ENCODE measurements at regions not wholly inside any gene's neighbourhood (a gene's known extent, or its start where the extent isn't known, plus 50 kb on each side); places are given as distances from the start of the nearest gene placed in this dataset.
A peak's percentile ranks its signal among the peaks of the same experiment; 100 is the strongest.

DNA sequence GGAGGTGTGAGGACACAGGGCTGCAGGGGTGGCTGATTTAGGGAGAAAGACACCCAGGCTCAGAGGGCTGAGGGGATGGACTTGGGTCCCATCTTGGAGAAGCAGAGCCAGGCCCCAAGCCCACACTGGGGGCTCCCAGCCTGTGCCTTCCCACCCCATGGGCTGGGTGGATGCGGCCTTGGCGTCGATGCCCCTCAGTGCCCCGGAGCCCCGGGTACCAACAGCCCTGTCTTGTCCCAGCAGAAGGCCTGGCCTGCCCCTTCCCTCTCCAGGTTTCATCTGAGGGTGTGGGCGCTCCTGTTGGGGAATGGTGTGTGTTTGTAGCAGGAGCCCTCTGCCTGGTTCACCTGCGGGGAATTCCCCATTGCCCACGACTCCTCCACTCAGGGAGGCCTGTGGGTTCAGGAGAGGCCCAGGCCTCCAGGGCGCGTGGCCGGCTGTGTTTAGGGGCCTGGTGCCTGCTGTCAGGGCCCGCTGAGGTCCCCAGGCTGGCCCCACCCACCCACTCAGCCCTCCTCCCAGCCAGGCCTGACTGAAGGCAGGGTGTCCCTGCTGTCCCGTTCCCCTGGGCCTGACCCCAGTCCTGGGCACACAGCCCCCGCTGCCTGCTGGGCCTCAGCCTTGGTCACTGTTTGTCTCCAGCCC lies 51.1 kb upstream of the BEGAIN start:
- no peak for DNase-seq

DNA sequence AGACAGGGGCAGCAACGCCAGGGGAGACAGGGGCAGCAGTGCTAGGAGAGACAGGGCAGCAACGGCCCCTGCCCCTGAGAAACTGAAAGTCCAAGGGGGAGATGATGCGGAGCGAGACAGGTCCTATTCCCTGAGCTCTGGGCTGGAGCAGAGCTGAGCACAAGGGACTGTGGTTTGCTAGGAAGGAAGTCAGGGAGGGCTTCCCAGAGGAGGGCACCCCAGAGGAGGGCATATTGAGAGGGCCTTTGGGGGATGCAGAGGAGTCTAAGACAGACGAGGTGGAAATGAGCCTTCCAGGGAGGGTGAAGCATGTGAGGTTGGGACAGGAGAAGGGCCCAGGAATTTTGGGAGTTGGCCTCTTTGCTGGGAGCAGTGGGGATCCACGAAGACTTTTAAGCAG lies 52.1 kb upstream of the BEGAIN start:
- DNase-seq, result no peak

DNA sequence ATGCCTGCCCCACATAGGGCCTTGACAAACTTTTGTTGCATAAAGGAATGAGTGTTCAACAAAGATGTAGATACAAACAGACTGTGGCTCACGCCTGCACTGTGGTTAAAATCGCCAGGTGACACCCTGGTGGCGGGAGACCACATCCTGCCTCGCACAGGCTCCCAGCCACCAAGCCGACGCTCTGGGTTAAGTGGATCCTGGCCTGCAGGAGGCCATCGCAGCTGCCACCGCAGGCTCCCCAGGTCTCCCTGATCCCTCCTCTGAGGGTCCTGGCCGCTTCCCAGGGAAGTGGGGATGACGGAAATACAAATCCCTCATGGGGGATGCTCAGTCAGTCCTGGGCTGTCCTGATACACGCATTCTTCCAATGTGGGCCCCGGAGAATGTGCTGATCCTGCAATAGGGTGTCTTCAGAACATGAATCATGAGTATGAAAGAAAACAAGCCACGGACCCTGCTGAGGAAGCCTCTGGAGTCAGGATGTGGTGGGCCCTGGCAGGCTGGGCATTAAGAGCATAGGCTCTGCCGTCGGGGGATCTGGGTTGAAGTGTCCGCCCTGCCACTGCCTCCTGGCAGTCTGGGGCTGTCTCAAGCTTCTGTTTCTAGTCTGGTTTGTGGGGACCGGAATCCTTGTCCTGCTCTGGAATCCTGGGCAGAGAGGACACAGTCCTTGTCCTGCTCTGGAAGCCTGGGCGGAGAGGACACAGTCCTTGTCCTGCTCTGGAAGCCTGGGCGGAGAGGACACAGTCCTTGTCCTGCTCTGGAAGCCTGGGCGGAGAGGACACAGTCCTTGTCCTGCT lies 53.5 kb upstream of the BEGAIN start:
- DNase-seq, result no peak

DNA sequence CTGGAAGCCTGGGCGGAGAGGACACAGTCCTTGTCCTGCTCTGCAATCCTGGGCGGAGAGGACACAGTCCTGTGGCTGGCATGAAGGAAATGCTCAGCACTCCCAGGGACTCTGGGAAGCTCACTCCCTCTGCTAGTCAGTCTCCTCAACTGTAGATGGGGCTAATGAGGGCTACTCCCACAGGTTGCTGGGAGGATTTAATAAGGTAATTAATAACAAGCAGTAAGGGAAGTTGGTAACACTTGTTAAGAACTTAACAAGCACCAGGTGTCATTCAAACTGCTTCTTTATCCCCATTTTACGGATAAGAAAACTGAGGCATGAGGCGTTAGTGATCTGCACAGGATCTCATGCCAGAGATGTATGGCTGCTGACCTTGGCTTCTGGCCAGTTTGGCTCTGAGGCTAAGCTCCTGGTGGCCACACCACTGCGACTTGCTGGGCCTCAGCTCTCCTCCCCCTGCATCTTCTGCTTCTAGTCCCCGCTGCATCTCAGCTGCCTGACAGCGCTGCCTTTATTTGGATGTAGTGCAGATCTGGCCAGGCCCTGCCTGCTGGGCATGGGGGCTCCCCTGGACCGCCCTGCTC lies 54.1 kb upstream of the BEGAIN start:
- no peak for DNase-seq

DNA sequence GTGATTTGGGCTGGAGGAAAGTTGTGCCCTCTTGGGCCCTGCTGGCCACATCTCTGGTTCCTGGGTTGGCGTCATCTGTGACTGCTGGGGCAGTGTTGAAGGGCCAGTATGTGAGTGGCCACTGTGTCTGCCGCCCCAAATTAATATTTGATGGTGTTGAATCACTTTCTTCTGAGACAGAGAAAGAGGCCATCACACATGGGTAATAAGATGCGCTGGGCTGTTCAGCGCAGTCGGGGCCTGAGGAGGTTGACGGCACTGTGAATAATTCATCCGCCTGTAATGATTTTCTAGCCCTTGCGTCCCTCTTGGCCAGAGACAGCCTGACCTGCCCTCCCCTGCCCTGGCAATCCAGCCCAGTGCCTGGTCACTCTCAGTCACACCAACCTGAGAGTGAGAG lies 56.2 kb upstream of the BEGAIN start:
- DNase-seq, result no peak

DNA sequence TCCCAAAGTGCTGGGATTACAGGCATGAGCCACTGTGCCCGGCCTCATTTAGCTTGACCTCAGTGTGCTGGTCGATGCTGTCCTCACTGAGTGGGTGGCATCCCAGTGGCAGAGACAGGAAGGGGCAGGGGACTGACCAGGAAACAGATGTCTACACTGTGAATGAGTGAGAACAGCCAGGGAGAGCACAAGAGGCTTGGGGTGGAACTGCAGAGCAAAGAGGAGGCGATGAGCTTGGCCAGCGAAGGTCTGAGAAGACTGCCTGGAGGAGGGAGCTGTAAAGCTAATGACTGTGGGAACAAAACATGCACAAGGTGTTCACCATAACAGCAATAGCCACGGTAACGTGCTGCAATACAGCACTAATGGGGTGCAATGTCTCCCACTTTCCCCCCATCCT lies 57.2 kb upstream of the BEGAIN start:
- no peak for DNase-seq

DNA sequence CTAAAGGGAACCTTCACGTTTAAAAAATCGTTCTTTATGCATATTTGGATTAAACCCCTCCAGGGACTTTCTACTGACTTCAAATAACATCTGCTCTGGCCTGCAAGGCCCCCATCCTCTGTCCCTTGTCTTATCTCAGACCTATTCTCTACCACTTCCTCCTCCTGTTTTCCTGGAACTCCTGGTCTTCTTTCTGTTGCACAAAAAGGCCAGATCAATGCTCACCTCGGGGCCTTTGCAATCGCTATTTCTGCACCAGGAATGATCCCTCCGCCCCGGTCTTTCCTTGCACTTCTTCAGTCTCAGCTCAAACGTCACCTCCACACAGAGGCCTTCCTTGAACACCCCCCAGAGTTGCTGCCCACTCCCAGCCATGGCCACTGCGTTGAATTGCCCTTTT lies 57.6 kb upstream of the BEGAIN start:
- no peak for DNase-seq

DNA sequence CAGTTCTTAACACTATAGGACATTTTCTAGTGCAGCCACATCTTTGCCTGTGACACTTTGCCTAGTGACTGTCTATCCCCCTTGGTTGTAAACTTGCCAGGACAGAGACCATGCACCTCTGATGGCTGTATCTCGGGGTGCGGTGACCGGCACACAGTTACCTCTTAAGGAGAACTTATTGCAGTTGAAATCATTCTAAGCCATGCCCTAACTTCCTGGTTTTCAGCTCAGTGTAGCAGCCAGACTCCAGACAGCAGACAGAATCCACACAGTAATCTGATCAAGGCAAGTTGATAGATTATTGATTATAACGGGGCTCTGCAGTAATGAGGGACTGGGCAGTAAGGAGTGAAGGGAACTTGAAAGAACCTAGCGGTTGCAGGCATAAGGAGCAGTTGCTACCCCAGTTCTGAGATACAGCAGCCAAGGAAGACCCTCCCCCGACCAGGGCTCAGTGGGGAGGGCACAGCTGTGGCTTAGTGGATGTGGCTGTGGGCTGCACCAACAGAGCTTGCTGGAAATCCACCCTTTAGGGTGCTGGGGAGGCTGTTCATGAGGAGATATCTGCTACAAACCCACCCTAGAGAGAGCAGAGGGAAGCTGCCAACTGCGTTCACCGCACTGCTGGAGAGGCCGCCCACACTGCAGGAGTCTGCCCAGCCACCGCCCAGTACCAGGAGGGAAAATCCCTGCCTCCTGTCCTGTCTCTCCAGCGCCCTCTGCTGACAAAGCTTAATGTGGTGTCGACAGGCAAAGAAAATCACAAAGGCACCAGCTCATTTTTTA lies 58.2 kb upstream of the BEGAIN start:
- DNase-seq, result peak in 1 of 2 experiments; percentile 66

DNA sequence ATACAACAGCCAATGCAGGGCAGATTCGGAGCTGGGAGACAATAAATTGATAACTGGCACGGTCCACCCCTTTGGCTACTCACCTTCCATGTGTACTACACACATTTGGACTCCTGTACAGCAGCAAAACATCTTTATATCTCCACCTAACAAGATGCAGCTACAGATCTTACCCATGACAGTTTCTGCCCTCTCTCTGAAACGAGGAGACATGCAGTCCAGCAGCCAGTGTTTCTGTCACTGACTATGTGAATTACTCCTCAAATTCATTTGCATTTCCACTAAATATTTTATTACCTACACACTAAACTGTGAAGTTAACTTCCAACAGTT lies 58.7 kb upstream of the BEGAIN start:
- no peak for DNase-seq

DNA sequence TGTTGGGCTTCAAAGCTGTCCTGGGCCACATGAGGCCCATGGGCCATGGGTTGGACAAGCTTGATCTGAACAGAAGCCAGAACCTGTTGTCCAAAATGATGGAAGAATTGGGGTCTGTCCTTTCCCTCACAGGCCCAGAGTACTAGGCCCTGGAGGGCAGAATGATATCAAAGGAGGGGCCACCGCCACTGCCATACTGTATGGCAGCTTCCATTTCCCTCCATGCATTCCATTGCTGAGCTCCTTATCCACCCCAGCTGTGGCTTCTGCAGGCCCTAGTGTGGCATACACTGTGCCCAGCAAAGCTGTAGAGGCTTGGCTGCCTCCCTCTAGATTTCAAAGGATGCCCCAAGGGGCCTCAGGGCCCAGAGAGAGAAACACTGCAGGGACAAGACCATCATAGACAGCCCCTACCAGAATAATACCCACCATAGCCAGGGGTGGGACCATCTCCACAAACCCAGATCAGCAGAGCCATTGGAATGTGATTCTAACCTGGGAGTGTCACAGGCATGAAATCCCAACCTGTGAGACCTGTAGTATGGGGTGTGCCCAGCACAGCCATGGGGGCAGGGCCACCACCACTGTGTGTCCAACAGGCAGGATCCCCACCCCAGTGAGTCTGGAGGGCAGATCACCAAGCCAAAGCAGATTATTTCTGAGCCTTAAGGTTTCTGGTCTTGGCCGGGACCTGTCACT lies 61.4 kb upstream of the BEGAIN start:
- no peak for DNase-seq

DNA sequence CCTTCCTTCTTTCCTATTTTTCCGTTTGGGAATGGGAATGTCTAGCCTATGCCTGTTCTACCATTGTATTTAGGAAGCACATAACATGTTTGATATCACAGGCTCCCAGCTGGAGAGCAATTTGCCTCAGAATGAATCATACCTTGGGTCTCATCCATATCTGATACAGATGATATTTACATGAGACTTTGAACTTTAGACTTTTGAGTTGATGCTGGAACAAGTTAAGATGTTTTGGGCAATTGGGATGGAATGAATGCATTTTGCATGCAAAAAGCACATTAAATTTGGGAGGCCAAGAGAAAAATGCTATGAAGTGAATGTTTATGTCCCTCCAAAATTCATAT lies 61.9 kb upstream of the BEGAIN start:
- DNase-seq, result no peak

DNA sequence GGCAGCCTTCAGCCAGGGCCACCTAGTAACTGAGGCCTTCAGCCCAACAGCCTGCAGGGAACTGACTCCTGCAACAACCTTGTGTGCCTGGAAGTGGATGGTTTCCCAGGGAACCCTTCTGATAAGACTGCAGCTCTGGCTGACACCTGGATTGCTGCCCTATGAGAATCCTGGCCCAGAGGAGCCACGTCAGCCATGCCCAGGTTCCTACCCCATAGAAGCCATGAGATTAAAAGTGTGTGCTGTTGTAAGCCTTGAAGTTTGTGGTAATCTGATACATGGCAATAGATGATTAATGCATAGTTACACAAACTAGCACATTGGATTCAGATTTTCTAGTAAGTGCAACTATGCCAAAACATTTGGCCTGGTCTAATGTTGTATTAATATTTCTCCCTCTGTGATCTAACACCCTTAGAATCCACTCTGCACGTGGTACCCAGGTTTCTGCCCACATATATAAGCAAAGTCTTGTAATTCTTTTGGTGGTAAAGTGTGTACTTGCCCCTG lies 64.8 kb upstream of the BEGAIN start:
- no peak for DNase-seq

DNA sequence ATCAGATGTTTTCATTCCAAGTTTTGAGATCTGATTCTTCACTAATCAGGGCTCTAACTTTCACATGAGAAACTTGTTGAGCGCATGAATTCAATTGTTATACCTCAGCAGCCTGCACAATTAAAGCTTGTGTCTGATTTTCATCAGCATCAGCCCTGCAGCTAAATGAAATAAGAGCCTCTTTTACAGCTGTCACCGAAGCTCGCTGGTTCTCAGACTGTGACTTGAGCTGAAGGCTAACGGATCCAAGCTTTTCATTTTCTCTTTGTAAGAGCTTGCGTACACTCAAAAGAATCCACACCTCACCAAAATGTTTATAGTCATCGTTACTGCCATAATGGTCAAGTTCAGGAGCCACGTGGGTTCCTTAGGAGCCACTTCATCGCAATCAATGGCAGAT lies 65.5 kb upstream of the BEGAIN start:
- no peak for DNase-seq

DNA sequence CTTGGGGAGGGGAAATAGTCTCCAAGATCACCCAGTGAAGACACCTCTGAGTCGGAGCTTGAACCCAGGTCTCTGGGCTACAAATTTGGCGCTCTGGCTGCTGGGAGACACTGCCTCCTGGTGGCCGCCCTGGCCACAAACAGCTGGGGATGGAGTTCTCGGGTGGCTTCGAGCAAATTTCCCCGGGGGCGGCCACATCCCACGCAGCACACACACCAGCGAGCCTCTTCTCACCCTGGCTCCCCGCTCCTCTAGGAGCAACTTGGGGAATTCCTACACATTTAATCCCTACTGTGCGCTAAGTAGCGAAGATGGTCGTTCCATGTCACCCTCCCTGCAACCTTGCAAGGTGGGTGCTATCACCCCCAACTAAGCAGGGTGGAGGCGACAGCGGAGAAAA lies 66.2 kb upstream of the BEGAIN start:
- no peak for DNase-seq

DNA sequence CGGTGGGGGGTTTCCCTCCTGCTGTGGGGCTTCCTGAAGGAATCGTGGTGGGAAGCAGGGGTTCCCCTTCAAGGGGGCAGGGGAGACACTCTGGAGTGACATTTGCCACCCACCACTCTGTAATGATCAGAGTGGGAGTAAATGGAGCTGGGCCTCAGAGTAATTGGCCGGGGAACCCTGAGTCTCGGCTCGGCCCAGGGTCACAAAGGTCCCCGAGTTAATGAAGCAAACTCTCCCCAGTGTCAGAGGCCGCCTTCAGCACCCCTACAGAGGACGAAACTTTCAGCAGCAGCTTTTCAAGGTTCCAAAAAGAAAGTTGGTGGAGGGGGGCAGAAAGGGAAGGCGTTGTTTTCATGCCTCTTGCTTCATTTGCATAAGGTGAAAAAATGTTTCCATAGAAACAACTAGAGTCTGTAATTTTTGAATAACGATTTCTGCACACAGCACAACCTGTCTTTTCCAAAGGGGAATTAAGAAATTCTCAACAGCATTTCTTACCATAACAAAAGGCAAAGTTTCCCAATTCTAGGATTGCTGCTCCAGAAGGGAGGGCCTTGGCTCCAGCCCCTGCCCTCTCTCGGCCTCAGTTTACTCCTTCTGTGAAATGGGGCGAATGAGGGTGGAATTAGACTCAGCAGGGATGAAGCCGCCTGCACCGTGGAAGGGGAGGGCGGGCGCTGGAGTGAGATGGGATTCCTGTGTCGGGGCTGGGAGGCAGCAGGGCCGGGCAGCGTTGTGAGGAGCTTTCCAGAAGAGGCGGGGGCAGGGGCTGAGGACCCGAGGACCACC lies 67.0 kb upstream of the BEGAIN start:
- no peak for DNase-seq

DNA sequence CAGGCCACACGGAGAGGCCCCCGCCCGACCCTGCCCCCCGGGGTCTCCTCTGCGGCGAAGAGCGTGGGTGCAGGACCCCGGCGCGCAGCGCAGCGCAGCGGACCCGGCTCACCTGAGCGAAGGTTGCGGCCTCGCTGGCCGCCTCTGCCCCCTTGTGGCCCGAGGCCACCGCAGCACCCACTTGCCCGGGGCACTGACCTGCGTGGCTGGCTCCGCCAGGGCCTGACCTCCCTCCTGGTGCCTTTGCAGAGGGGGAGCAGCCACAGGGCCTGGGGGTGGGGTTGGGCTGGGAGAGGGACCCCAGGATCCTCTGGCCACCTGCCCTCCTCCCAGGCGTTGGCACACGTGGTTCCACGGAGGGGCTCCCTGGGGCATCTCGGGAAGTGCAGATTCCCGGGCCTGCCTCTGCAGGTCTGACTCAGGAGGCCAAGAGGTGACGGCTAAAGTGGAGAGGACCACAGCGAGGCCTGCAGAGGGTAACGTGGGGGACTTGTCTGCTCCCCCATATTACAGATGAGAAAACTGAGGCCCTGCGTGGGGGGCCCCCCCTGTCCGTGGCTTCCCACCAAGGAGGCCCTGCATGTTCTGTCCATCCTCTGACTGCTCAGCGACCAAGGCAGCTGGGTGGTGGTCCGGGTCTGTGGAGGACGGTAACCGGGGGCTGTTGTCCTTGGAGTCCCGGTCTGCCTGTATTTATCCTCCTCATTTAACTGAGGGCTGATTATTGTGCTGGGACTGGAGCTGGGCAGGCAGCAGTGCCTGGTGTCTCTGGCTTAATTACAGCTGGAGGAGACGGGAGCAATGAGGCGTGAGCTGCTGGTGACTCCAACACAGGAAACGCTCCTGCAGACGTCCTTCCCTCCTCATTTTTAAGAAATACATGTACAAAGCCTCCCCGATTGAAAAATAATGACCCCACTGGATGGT lies 67.9 kb upstream of the BEGAIN start:
- DNase-seq, result no peak

DNA sequence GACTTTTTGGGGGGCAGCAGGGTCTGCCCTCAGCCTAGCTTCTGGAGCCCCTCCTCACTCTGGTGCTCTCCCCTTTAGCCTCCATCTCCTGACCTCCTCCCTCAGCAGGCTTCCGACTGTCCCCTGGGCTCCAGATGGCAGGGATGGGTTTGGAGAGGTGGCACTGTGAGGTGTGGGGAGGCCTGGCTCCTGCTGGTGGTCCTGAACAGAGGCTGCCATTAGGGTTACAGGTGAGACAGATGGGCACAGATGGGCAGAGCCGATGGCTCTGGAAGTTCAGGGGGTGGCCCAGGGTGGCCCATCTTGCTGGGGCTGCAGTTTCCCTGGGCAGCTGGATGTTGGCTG lies 68.5 kb upstream of the BEGAIN start:
- DNase-seq, result no peak

DNA sequence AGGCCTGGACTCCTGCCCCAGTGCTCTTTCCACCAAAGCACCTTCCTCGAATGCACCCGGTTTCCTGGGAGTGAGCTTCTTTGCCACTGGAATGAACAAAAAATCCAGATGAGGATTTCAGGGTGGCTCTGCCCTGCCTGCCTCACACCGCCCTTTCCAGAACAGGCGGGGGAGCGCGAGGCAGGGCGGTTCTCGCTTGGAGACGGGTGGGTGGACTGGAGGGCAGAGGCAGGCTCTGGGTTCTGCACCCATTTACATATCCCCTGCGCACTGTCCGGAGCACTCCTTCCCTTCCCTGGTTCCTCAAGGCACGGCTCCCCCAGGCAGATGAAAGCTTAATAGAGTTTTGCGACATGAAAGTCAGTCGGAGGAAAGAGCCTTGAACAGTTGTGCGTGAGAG lies 69.7 kb upstream of the DLK1 start:
- DNase-seq, result no peak

DNA sequence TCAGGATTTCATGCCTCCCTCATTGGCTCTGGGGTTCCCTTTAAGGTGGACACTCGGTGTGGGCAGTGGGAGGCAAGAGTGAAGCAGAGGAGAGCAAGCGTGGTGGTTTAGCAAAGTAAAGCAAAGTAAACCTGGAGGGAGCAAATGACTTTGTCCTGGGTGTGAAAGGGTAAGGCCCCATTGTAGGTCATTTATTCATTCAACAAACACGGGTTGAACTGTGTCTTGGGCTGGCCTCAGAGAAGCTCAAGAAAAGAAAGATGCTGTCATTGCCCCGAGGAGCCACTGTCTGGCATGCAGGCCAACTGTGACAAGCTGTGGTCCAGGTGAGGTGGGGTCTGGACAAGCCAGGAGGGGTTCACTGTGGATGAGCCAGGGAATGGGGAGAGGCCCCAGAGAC lies 68.9 kb upstream of the DLK1 start:
- DNase-seq, result no peak

DNA sequence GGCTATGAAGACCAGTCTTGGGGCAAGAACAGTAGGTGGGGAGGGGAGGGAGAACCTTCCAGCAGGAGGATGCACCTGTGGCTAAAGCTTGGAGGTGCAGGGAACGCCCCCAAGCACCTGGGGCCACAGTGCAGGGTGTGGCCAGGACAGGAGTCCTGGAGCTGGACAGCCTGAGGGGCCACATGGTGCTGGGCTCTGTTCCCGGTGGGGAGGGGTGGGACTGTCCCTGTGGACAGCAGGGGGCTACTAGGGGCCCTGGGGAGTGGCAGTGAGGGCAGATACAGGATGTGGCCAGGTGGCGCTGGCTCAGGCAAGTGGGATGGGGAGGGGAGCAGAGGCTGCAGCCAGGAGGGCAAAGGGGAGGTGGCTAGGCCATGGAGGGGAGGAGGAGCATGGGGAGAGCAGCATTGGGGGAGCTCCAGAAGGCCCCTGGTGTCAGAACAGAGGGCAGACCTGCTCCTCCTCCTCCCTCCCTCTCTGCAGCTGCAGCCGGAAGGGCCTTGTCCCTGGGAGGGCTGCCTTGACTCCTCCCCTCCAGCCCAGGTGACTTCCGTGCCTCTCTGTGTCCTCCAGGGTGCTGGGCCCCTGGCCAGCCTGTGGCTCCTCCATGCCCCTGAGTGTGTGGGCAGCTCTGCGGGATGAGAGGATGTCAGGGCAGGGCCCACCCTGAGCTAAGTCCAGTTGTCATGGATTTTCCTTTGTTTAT lies 68.4 kb upstream of the DLK1 start:
- no peak for DNase-seq

Data from NCI-H187 (cell line).